MCF 10A (cell line): ENCODE measurements at regions not wholly inside any gene's neighbourhood (a gene's known extent, or its start where the extent isn't known, plus 50 kb on each side); places are given as distances from the start of the nearest gene placed in this dataset.

ENCODE experiments used
- BruUV-seq: library from RNA; stranded (reverse); fragments of 400-500 nt; replicated peaks from 2 replicates; lab custom pipeline; 2021; lab: Mats Ljungman, UMichigan
- CTCF ChIA-PET: fragments of 300-600 bp; sonication (Branson Sonifier 250); formaldehyde crosslinking; extraction: SDS; loops from one replicate; lab custom pipeline; 2021; ENCODE audit warnings: antibody characterized with exemption, inconsistent platforms; lab: Yijun Ruan, JAX
- POLR2A ChIA-PET: fragments of 300-600, 350-650 bp; sonication (Branson Sonifier 250); formaldehyde crosslinking; extraction: SDS; loops from one replicate; lab custom pipeline; 2020; ENCODE audit warnings: antibody characterized with exemption, inconsistent platforms; lab: Yijun Ruan, JAX
- DNase-seq: peaks from one replicate; pipeline ENCODE4 v3.0.0-alpha.2; 2018; ENCODE audit not compliant: unreplicated experiment
- H3K27ac Mint-ChIP-seq: one replicate; pipeline ENCODE4 v1.8.0; 2022; ENCODE audit warnings: mild to moderate bottlenecking, low read depth, mixed read lengths; ENCODE audit not compliant: unreplicated experiment
- H3K27me3 Mint-ChIP-seq: one replicate; pipeline ENCODE4 v1.8.0; 2022; ENCODE audit warnings: mixed read lengths; ENCODE audit not compliant: insufficient read depth, unreplicated experiment
- H3K36me3 Mint-ChIP-seq: one replicate; pipeline ENCODE4 v1.8.0; 2022; ENCODE audit warnings: mild to moderate bottlenecking, moderate library complexity, mixed read lengths; ENCODE audit not compliant: insufficient read depth, unreplicated experiment
- H3K4me1 Mint-ChIP-seq: one replicate; pipeline ENCODE4 v1.8.0; 2022; ENCODE audit warnings: mixed read lengths; ENCODE audit not compliant: insufficient read depth, unreplicated experiment
- H3K4me3 Mint-ChIP-seq: one replicate; pipeline ENCODE4 v1.8.0; 2022; ENCODE audit warnings: mild to moderate bottlenecking, moderate library complexity, mixed read lengths; ENCODE audit not compliant: unreplicated experiment
- H3K9me3 Mint-ChIP-seq: one replicate; pipeline ENCODE4 v1.8.0; 2022; ENCODE audit warnings: mixed read lengths; ENCODE audit not compliant: unreplicated experiment
- CTCF ChIP-seq: fragments of 200-600 bp; IDR thresholded peaks from one replicate; pipeline ENCODE4 v1.8.0; 2022; ENCODE audit warnings: antibody characterized with exemption, mild to moderate bottlenecking; ENCODE audit not compliant: unreplicated experiment
- intact Hi-C: fragments of 100-400 bp; cut with micrococcal nuclease; formaldehyde crosslinking; loops from 2 replicates; pipeline ENCODE4 v1.14.1; 2022

GRCh38 chrX:13196782-13197181, 123.1 kb downstream of the ATXN3L start:
- POLR2A ChIA-PET, result interaction anchor here (1.2 kb wide), 1 partner anchor 11 kb away, joined by 3 read pairs; no protein-coding TSS in a partner anchor
- no peak for TF ChIP-seq CTCF
- Mint-ChIP-seq H3K4me1 (no peaks in the 10 kb centered on the region), H3K36me3 (no peaks in the 10 kb centered on the region), H3K27me3 (peaks cover 26% of the 10 kb centered on the region), H3K27ac (no peak overlapping the region), H3K4me3 (no peak overlapping the region), H3K9me3 (no peaks in the 10 kb centered on the region)
- intact Hi-C loops, result no loop called here
- CTCF ChIA-PET, result no interaction called here
- DNase-seq, result no peak
- no TSS peak for BruUV-seq

DNA sequence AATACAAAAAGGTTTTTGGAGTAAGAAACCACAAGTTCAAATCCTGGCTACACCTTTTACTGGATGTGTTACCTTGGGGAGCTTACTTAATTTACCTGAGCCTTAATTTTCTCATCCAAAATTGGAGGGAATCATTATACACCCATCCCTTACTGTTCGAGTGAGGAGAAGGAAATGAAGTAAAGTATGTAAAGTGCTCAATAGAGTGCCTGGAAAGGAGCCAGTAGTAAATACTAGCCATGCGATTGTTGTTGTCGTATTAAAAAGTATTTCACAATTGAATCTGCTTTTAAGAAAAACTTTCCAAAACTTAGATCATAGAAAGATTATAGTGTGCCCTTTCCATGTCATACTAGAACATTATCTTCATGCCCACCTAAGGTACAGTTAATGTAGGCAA, 124.5 kb downstream of the ATXN3L start:
- POLR2A ChIA-PET, result interaction anchor here (0.6 kb wide), 1 partner anchor 33 kb away, joined by 3 read pairs; no protein-coding TSS in a partner anchor

DNA sequence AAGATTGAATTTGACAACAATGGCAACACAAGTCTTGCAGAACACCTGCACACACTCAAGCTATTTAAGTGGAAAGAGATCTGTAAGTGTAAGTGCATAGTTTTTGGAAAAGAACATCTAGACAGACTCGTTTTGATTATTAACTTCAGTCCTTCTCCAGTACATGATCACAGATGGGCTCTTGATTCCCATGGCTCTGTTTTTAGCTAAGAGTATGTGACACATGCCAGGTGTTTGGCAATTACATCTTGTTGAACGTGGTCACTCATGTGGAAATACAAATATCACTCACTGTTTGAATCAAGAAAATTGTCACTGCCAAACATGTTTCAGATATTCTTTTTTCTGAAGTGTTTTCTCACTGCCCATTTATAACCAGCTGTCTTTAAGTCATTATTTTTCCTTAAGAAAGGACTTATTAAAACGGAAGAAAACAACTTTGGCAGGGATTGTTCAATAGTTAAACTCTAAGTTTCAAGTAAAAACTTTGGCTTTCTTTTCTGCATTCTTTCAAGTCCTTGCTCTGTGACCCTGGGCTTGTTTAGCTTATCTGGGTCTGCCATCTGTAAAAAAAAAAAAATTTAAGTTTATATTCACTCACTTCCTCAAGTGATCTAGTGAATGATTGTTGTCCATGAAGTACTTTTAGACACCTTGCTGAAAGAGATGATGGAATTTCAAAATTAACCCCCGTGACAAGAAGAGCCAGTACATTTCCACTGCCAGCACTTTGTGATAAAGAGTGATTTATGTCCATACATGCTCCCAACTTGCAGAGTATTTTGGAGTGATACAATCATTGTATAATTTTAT, 125.4 kb downstream of the ATXN3L start:
- no peak for DNase-seq
- POLR2A ChIA-PET, result interaction anchor here (0.5 to 0.6 kb wide), 2 partner anchors 287 to 1713 kb away, joined by 3 read pairs; no protein-coding TSS in a partner anchor
- intact Hi-C loops, result no loop called here

More for the DNA sequence above, 124.5 kb downstream of the ATXN3L start:
- Mint-ChIP-seq H3K4me1 (no peaks in the 10 kb centered on the region), H3K27ac (no peak overlapping the region), H3K27me3 (peaks cover 19% of the 10 kb centered on the region), H3K4me3 (no peak overlapping the region), H3K9me3 (no peaks in the 10 kb centered on the region), H3K36me3 (no peaks in the 10 kb centered on the region)
- no peak for TF ChIP-seq CTCF
- CTCF ChIA-PET, result interaction anchor here (1.1 kb wide), 1 partner anchor 13 kb away, joined by 4 read pairs; no protein-coding TSS in a partner anchor
- DNase-seq, result no peak
- BruUV-seq, result no TSS peak
- intact Hi-C loops, result no loop called here

More for the DNA sequence above, 125.4 kb downstream of the ATXN3L start:
- CTCF ChIA-PET, result interaction anchor here (0.6 to 1.6 kb wide), 2 partner anchors 19 to 254 kb away, joined by 3 to 4 read pairs; no protein-coding TSS in a partner anchor
- Mint-ChIP-seq H3K36me3 (no peaks in the 10 kb centered on the region), H3K27ac (no peak overlapping the region), H3K9me3 (no peaks in the 10 kb centered on the region), H3K4me1 (no peaks in the 10 kb centered on the region), H3K4me3 (no peak overlapping the region), H3K27me3 (peaks cover 10% of the 10 kb centered on the region)
- BruUV-seq, result no TSS peak
- no peak for TF ChIP-seq CTCF
